ENCODE measurements at regions not wholly inside any gene's neighbourhood (a gene's known extent, or its start where the extent isn't known, plus 50 kb on each side); places are given as distances from the start of the nearest gene placed in this dataset.

- TF ChIP-seq JAZF1 (CRISPR knock-in tag; IDR thresholded peaks at IDR 0.05) (no peak), CTCF (IDR thresholded peaks at IDR 0.05) (no peak), GABPB1 (CRISPR knock-in tag; IDR thresholded peaks at IDR 0.05) (no peak), FOXP4 (CRISPR knock-in tag; IDR thresholded peaks at IDR 0.05) (no peak)
These were observed 91.1 kb upstream of the SKAP2 start for GRCh38 chr7:26955516-26955915.
